NCI-H2107 (cell line): ENCODE measurements at regions not wholly inside any gene's neighbourhood (a gene's known extent, or its start where the extent isn't known, plus 50 kb on each side); places are given as distances from the start of the nearest gene placed in this dataset.
A peak's percentile ranks its signal among the peaks of the same experiment; 100 is the strongest.
"Not testable (repeated sequence)": the region's sequence is repeated elsewhere in the genome, so short reads cannot be mapped to it uniquely, and the experiment has no call there.

ENCODE experiments used
- DNase-seq: peaks from one replicate; lab custom pipeline; 2025; lab: John Stamatoyannopoulos, UW

DNA sequence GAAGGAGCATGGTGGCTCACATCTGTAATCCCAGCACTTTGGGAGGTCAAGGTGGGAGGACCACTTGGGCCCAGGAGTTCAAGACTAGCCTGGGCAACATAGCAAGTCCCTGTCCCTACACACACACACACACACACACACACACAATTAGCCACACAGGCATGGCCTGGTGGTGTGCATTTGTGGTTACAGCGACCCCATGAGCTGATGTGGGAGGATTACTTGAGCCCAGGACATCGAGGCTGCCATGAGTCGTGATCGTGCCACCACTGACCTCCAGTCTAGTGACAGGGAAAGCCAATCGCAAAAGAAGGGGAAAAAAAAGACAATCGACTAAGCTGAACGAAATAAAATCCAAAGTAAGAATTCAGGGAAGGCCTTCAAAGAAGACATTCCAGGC, 67.9 kb downstream of the TBX3 start:
- no peak for DNase-seq

DNA sequence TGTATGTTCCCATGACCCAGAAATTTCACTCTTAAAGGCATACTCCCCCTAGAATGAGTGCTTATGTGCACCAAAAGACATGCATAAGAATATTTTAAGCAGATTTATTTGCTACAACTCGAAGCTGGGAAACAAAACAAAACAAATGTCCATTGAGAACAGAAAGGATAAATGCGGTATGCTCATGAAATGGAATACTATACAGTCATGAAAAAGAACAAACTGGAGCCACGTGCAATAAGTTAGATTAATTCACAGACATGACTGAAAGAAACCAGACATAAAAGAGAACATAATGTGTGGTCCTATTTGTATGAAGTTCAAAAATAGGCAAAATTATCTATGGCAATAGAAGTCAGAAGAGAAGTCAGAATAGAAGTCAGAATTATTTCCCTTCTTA, 69.9 kb downstream of the TBX3 start:
- no peak for DNase-seq

DNA sequence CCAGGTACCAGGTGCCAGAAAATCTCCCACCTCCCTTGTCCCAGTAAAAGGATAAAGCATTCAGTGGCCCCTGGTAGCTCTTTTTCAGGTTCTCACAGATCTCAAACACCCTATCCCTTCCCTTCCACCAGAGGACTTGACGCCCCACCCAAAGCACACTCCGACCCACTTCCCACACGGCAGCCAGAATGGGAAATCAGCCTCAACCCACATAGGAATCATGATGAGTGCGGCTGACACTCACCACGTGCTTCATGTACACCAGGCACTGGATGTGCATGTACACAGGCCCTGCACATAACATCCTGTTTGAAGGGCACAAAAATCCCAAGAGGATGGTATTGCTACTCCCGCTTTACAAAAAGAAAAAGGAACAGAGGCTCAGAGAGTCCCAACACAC, 71.9 kb downstream of the TBX3 start:
- no peak for DNase-seq

DNA sequence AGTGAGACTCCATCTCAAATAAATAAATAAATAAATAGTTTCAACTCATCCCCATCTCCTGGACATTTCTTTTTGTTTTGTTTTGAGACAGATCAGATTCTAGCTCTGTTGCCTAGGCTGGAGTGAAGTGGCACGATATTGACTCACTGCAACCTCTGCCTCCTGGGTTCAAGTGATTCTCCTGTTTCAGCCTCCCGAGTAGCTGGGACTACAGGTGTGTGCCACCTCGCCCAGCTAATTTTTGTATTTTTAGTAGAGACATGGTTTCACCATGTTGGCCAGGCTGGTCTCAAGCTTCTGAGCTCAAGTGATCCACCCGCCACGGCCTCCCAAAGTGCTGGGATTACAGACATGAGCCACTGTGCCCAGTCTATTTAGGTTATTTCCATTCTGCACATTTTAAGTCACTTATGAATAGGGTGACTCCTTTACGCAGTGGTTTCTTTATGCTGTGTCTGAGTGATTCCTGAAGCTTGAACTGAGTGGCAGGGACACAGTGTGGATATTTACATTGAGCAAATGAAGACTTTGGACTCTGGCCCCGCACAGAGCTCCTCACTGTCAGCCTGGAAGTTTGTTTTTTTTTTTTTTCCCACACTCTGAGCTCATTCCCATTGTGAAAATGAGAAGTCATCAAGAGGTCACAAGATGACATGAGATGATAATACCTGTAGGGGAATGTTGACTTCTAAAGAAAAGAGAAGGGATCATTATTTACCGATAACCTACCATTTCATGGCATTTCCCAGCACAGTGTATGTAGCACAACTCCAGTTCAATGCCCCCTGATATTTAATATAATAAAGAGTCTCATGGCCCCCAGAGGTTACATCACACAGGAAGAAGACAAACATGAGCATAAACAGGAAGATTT, 72.6 kb downstream of the TBX3 start:
- no peak for DNase-seq

DNA sequence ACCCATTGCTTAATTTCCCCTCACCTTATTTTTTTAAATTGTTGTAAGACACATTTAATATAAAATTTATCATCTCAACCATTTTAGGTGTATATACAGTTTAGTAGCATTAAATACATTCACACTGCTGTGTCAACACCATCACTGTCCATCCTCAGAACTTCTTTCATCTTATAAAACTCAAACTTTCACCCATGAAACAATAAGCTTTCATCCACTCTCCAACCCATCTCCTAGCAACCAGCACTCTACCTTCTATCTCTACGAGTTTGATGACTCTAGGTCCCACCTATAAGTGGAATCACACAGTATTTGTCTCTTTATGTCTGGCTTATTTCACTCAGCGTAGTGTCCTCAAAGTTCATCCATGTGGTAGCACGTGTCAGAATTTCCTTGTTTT, 75.5 kb downstream of the TBX3 start:
- no peak for DNase-seq

DNA sequence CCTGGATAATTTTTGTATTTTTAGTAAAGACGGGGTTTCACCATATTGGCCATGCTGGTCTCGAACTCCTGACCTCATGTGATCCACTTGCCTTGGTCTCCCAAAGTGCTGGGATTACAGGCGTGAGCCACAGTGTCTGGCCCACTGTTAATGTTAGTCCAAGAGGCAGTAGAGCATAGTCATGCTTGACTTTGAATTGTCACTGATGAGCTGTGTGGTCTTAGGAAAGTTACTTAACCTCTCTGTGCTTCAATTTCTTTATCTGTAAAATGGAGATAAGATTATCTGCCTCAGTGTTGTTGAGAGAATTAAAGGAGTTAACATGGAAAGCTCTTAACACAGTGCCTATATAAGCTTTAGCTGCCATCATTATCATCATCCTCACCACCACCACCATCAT, 78.1 kb downstream of the TBX3 start:
- no peak for DNase-seq

DNA sequence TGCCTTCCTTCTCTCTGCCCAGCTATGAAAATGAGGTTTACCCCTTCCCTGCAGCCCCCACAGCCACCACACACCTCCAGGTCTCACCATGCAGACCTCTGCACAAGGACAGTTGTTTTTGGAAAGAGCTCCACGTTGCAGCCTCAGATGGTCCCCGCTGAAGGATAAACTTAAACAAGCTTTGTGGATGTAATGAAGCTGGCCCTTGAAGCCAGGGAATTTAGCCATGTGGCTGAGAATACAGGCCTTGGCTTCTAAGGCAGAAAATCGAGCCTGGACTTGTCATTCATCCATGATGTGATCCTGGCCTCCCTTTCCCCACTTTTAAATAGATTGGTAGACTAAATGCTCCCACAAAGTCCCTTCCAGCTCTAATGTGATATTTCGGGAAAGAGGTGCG, 79.4 kb downstream of the TBX3 start:
- no peak for DNase-seq

DNA sequence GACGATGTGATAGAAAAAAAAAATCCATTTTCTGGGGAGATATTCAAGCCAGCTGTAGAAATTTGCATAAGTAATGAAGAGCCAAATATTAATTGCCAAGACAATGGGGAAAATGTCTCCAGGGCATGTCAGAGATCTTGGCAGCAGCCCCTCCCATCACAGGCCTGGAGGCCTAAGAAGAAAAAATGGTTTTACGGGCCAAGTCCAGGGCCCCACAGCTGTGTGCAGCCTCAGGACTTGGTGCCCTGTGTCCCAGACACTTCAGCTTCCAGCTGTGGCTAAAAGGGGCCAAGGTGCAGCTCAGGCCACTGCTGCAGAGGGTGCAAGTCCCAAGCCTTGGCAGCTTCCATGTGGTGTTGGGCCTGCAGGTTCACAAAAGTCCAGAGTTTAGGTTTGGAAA, 83.4 kb downstream of the TBX3 start:
- not testable (repeated sequence) for DNase-seq

DNA sequence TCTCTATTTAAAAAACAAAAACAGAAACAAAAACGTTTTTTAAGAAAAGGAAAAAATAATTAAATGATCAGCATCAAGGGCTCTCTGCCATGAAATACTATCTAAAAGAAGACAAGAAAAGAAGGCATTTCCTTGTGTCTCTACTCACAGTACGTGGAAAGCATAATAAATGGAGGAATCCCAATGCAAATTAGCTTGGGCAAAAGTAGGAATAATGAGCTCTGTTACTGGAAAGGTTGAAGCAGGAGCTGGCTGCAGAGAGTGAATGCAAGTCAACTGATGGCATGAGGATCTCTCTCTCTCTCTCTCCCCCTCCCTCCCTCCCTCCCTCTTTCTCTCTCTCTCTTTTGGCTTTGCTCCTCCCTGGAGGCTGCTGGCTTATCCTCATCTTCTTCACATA, 85.9 kb downstream of the TBX3 start:
- DNase-seq, result no peak

DNA sequence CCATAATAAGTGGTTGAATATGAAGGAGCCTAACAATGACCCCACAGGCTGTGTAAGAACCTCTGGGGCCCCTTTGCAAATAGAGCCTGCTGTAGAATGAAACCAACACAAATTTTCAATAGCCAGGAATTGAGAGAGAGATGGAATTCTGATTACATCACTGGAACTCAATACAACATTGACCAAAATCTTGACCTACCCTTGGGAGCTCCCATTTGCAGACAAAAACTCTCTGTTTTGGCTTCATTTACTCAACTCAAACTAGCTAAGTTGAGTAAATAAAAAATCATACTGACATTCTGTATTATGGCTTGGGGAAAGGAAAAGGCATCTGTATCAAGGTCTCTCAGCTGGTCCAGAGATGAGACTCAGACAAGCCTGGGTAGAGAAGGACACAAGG, 91.0 kb downstream of the TBX3 start:
- DNase-seq, result no peak

DNA sequence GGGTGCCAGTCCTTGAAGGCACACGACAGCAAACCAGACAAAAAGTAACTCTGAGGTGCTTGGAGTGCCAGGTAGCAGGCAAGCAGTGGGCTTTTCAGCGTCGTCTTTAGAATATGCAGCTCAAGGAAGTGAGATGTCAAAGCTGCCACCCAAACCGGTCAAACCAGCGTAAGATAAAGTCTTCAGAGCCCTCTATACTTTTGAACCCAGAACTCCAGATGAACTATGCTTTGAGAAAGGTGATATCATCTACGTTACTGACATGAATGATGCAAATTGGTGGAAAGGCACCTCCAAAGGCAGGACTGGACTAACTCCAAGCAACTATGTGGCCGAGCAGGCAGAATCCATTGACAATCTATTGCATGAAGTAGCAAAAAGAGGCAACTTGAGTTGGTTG, 95.9 kb downstream of the TBX3 start:
- no peak for DNase-seq

DNA sequence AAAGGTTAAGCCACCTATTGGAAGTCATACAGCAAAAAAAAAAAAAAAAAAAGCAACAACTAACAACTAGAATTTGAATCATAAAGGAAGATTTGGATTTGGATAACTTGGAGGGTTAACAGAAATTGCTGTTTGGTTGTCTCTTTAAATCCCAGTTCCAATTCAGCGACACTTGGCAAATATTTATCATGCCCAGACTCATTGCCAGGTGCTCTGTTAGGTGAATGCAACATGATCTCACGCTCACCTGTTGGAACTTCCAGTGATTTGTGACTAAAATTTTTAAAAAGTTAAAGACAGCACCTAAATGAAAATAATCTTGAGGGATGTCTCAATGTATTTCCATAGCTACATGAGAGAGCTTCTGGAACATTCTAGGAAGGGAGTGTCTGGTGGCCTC, 103.7 kb downstream of the TBX3 start:
- no peak for DNase-seq

DNA sequence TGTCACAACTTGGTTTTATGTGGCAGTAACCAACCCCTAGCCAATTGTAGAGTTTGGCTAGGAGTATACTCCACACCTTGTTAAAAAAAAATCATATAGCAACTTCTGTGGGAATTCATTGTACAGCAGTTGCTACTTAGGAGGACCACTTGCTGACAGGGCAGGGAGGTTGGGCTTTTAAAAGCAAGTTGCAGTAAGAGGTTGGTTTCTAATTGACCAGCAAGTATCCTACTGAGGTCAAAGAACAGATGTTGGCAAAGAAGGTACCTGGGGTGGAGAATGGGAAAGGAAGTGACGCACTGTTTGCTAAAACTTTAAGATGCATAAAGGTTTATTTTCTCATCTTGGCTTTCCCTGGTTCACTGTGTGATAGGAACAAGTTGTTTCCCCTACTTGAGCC, 104.6 kb downstream of the TBX3 start:
- no peak for DNase-seq

DNA sequence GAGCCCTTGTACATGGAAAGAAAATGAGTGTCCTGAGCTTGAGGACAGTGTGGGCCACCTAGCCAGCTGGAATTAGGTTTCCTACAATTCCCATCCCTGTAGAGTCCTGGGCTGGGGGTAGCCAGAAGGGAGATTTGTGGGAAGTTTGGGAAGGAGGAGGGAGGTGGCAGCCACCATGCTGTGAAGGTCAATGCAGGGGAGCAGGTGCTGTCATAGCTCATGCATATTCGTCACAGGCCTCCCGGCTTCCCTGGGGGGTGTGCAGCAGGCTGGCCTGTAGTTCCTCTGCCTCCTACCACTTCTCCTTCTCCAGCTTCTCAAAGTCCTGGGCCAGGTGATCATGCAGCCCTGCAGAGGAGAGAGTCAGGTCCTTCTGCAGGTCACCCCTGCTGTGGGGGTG, 121.3 kb downstream of the TBX3 start:
- DNase-seq, result no peak

DNA sequence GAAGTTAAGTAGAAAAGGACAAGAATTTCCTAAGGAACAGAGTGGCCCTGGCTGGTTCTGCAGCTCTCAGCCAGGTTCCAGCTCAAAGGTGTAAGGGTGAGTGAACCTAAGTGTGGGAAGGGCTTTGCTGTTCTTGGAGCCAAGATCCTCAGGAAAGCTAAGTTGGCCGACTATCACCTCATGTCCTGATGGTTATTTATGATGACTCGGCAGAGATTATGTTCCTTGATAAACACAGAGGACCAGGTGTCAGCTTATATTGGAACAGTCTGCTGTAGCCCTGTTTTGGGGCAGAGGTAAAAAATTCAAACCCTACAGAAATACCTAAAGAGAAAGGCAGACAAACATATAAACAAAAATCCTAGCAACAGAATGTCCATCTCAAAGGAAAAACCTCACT, 128.5 kb downstream of the TBX3 start:
- DNase-seq, result no peak

DNA sequence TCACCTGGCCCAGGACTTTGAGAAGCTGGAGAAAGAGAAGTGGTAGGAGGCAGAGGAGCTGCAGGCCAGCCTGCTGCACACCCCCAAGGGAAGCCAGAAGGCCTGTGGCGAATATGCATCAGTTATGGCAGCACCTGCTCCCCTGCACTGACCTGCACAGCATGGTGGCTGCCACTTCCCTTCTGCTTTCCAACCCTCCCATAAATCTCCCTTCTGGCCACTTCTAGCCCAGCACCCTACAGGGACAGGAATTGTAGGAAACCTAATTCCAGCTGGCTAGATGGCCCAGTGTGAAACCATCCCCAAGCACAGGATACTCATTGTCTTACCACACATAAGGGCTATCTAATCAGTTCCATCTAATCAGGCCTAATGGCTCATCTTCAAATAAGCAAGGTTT, 136.3 kb downstream of the TBX3 start:
- DNase-seq, result no peak

DNA sequence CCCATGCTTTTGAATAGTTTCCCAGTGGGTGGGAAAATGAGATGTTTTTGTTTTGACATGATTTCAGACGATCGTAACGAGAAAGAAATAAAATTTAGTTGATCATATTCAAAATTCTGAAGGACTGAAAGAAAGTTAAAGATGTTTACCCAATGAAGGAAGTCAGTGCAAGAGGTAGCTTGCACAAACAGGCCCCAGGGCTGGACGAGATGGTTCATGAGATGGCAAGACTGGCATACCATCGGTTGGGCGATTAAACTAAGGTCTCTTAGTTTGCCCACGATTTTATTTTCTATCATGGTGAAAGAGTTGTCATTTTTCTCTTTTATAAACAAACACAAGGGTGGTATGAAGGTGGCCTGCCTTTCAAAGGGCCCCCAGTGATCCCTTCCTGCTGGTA, 124.5 kb upstream of the TBX5 start:
- DNase-seq, result no peak

DNA sequence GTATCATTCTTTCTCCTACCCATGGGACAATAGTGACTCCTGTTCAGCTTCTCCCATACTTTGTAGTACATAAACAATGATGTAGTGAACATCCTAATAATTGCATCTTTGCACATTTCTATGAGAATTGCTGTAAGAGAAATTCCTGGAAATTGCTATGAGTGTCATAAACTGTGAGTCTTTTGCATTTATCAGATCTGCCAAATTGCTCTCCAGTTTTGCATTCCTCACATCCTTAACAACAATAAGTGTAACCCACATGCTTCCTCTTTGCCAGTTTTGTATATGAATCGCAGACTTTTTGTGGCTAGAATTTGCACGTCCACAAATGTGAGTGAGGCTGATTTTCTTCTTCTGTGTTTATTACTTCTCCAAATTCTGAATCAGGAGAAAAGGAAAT, 124.0 kb upstream of the TBX5 start:
- no peak for DNase-seq

DNA sequence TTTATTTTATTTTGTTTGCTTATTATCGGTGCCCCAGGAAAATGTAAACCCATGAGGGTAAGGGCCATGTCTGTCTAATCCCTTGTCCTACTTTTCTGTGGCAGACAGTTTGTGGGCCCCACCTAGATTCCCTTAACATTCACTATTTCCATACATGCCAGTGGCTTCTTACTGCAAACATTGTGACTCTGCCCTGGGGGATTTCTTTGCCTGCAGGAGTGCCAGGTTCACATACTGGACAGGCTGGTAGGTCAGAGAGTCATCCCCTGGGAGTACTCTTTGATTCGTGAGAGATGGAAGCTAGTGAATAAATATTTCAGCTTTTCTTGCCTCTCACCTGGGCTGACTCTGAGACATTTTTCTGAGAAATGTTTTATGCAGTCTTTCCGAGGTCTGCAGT, 122.8 kb upstream of the TBX5 start:
- no peak for DNase-seq

DNA sequence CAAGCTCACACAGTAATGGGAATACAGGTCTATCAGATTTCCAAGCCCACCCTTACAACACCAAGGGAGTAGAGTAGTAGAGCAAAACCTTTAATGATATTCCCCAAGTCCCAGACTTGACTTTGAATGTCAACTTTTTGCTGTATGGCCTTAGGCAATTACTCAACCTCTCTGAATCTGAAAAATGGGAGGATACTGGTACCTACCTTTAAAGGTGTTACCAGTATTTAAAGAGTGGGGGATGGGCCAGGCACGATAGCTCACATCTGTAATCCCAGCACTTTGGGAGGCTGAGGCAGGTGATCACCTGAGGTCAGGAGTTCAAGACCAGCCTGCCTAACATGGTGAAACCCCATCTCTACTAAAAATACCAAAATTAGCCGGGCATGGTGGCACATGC, 115.2 kb upstream of the TBX5 start:
- not testable (repeated sequence) for DNase-seq

DNA sequence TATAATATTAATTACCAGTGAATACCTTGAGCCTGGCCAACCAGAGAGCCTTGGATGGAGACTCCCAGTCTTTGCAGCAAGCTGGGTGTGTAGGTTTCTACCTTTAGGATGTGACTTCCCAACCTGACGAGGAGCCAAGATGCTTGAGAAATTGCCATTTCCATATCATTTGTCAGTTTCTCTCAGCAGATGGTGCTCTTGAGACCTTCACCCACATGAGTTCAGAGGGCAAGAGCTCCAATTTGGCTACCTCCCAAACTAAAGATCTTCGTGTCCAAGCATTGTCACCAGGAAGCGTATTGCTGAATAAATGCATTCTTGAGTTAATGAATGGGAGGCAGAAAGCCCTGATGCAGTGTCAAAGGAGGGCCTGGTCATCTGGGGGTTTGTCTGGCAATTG, 106.4 kb upstream of the TBX5 start:
- DNase-seq, result no peak

DNA sequence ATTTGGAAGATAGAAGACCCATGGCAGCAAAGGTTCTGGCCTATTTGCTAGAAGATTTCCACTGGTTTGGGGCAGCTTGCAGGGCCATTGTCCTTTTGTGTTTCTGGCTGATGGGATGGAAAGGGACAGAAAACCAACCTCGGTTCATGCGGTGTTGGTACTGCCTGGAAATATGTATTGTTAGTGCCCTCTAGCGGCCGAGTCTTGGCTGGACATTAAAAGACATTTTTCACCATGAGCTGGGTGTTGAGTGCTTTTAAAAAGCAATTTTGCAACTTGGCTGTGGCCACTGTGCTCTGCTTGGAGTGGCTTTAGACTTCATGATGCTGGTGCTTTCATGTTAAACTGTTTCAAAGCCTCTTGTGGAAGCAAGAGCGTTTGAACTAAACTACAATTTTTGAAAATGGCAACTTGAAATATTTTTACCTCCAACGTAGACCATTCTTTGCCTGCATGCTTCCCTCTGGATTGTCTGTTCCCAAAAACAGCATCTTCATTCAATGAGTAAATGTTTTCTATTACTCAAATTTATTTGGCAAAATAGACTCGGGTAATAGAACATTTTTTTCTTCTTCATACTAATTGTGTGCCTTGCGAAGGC, 102.7 kb upstream of the TBX5 start:
- peak; percentile 37 for DNase-seq

DNA sequence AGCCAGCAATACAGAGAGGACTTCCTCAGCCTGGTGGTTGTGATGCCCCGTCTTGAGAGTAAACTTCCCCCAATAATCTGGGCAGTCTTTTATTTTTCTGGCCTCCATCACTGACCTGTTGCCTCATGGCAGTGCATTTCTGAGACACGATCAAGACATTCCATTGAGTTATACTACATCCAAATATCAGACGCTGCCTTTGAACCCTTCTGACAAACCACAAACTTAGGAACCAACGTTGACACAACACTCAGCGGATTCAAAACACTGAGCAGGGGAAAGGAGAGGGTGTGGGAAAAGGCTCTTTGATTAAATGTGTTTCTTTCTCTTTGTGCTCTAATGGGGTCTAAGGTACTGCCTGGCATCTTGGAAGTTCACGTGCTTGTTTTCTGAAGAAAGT, 100.7 kb upstream of the TBX5 start:
- no peak for DNase-seq

DNA sequence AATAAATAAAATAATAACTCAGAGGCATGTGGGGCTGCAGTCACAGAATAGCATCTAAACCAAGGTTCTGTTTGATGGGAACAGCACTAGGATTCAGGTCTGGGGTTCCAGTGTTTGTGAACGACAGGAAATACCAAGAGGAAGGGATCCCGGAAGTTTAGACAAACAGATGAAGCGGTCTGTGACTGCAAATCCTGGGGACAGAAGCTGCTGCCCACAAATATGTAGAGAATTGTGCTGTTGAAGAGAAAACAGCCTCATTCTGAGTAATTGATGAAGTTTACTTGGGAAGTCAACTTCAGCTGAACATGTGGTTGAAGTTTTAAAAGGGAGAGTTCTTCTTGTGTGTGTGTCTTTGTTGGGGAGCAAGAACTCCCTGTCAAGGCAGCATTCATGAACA, 98.4 kb upstream of the TBX5 start:
- no peak for DNase-seq
